ENCODE measurements at regions not wholly inside any gene's neighbourhood (a gene's known extent, or its start where the extent isn't known, plus 50 kb on each side); places are given as distances from the start of the nearest gene placed in this dataset.
"Not testable (repeated sequence)": the region's sequence is repeated elsewhere in the genome, so short reads cannot be mapped to it uniquely, and the experiment has no call there.

- not testable (repeated sequence) for TF ChIP-seq NFE2L1 (CRISPR knock-in tag; IDR thresholded peaks at IDR 0.05); MAX (CRISPR knock-in tag; IDR thresholded peaks at IDR 0.05); HMGXB4 (CRISPR knock-in tag; IDR thresholded peaks at IDR 0.05); PRRX2 (CRISPR knock-in tag; IDR thresholded peaks at IDR 0.05); CBFB (CRISPR knock-in tag; IDR thresholded peaks at IDR 0.05; ENCODE audit: low read depth); CTCF (IDR thresholded peaks at IDR 0.05); ELF4 (CRISPR knock-in tag; IDR thresholded peaks at IDR 0.05; ENCODE audit: low read depth); JUN (CRISPR knock-in tag; IDR thresholded peaks at IDR 0.05); TP53 (CRISPR knock-in tag; IDR thresholded peaks at IDR 0.05)
Measured at GRCh38 chr21:27912133-27912532, 945.2 kb upstream of the ADAMTS5 start.
